Osteoblast (primary cell): ENCODE measurements at regions not wholly inside any gene's neighbourhood (a gene's known extent, or its start where the extent isn't known, plus 50 kb on each side); places are given as distances from the start of the nearest gene placed in this dataset.

ENCODE experiments used
- DNase-seq: peaks from one replicate; pipeline ENCODE4 v3.0.0; 2011; ENCODE audit warnings: low spot score, mixed read lengths; ENCODE audit not compliant: insufficient read length; ENCODE audit errors: missing footprints
- H2AFZ ChIP-seq: 2 replicates; pipeline ENCODE4 v1.6.0; 2011; ENCODE audit warnings: mild to moderate bottlenecking, low read length
- H3K27ac ChIP-seq: 2 replicates; pipeline ENCODE4 v1.5.1; 2011; ENCODE audit warnings: mild to moderate bottlenecking, low read depth, low read length, moderate library complexity
- H3K27me3 ChIP-seq: 2 replicates; pipeline ENCODE4 v1.6.0; 2012; ENCODE audit warnings: mild to moderate bottlenecking, control low read depth, inconsistent platforms, low read length, moderate library complexity; ENCODE audit not compliant: insufficient read depth
- H3K36me3 ChIP-seq: 2 replicates; pipeline ENCODE4 v1.5.1; 2011; ENCODE audit warnings: mild to moderate bottlenecking, low read length, control low read depth, moderate library complexity; ENCODE audit not compliant: insufficient read depth
- H3K4me1 ChIP-seq: 2 replicates; pipeline ENCODE4 v1.5.1; 2011; ENCODE audit warnings: mild to moderate bottlenecking, low read length, control low read depth, moderate library complexity; ENCODE audit not compliant: insufficient read depth
- H3K4me2 ChIP-seq: 2 replicates; pipeline ENCODE4 v1.6.0; 2011; ENCODE audit warnings: mild to moderate bottlenecking, low read length; ENCODE audit not compliant: insufficient read depth
- H3K4me3 ChIP-seq: fragments of 200-600 bp; sonication (generic); 3 replicates; pipeline ENCODE4 v1.5.1; 2012; ENCODE audit warnings: mild to moderate bottlenecking, low read length, inconsistent platforms; ENCODE audit not compliant: insufficient read depth
- H3K79me2 ChIP-seq: 2 replicates; pipeline ENCODE4 v1.6.0; 2012; ENCODE audit warnings: mild to moderate bottlenecking, low read length, control low read depth, inconsistent platforms; ENCODE audit not compliant: insufficient read depth
- H3K9me3 ChIP-seq: 2 replicates; pipeline ENCODE4 v1.5.1; 2011; ENCODE audit warnings: low read depth, low read length, control low read depth
- H4K20me1 ChIP-seq: 2 replicates; pipeline ENCODE4 v1.6.0; 2012; ENCODE audit warnings: mild to moderate bottlenecking, low read length, control low read depth; ENCODE audit not compliant: insufficient read depth
- CTCF ChIP-seq: IDR thresholded peaks from 2 replicates; pipeline ENCODE4 v1.5.1; 2011; ENCODE audit warnings: mild to moderate bottlenecking, low read depth, low read length, moderate library complexity; ENCODE audit errors: extremely low read depth

DNA sequence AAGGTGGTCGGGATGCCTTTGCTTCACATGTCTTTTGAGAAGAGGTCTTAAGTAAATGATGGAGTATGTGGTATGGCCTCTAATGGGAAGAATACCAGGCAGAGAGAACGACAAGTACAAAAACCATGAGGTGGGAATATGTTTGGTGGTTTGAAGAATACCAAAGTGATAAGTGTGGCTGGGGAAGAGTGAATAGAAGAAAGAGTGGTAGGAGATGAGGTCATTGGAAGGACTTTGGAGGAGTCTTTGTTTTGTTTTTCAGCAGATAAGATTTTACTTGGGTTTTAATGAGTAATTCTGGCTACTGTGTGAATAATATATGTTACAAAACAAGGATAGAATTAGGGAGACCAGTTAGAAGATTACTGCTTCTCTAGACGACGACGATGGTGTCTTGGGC, 515.4 kb downstream of the RAB38 start:
- no peak for DNase-seq
- no peak for TF ChIP-seq CTCF
- Histone ChIP-seq H3K4me2 (no peak overlapping the region), H3K27ac (no peak overlapping the region), H3K79me2 (no peaks in the 10 kb centered on the region), H3K36me3 (no peaks in the 10 kb centered on the region), H3K27me3 (no peaks in the 10 kb centered on the region), H3K4me1 (no peaks in the 10 kb centered on the region), H3K9me3 (peaks cover 3% of the 10 kb centered on the region), H2AFZ (no peak overlapping the region), H3K4me3 (no peak overlapping the region), H4K20me1 (no peaks in the 10 kb centered on the region)

- Histone ChIP-seq H3K4me1 (no peaks in the 10 kb centered on the region), H4K20me1 (no peaks in the 10 kb centered on the region), H3K79me2 (no peaks in the 10 kb centered on the region), H3K36me3 (no peaks in the 10 kb centered on the region), H3K9me3 (no peaks in the 10 kb centered on the region), H2AFZ (no peak overlapping the region), H3K4me3 (no peak overlapping the region), H3K4me2 (no peak overlapping the region), H3K27me3 (no peaks in the 10 kb centered on the region), H3K27ac (no peak overlapping the region)
- no peak for DNase-seq
- no peak for TF ChIP-seq CTCF
Observed at GRCh38 chr11:87645626-87646025, 529.6 kb downstream of the RAB38 start.

DNA sequence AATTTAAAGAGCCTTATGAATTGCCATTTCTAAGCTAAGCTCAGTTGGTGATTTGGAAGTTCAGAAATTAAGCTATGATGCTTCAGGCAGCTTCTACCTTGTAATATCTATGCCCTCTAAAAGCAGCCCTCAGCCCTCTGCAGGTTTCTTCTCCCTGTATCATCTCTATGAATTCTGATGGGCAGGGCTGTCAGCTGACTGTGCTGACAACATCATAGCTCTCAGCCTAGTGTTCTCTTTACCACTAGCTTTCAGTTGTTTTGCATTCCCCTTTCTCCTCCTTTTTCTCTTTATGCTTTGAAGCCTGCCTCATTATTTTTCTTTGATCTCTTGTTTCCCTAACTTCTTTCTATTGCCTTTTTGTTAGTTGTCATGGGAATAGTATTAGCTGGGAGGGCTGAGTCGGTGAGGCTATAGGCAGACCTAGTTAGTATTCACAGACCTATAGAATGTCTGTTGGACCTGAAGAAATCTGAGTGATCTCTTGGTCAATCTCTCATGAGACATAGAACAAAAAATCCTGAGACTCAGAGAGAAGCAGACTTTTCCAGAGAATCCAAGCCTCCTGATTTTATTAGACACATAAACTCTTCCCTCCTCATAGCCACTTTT, 535.4 kb downstream of the RAB38 start:
- TF ChIP-seq CTCF = no peak
- H3K4me2 ChIP-seq = no peak overlapping the region
- no peaks in the 10 kb centered on the region for H4K20me1 ChIP-seq
- no peaks in the 10 kb centered on the region for H3K4me1 ChIP-seq
- H3K27me3 ChIP-seq = no peaks in the 10 kb centered on the region
- H3K9me3 ChIP-seq = no peaks in the 10 kb centered on the region
- no peak overlapping the region for H2AFZ ChIP-seq
- no peak overlapping the region for H3K4me3 ChIP-seq
- DNase-seq = no peak
- H3K79me2 ChIP-seq = no peaks in the 10 kb centered on the region
- H3K36me3 ChIP-seq = no peaks in the 10 kb centered on the region
- no peak overlapping the region for H3K27ac ChIP-seq

GRCh38 chr11:87635001-87635400, 540.2 kb downstream of the RAB38 start:
- no peak for TF ChIP-seq CTCF
- Histone ChIP-seq H3K4me3 (no peak overlapping the region), H3K27me3 (no peaks in the 10 kb centered on the region), H2AFZ (no peak overlapping the region), H3K79me2 (no peaks in the 10 kb centered on the region), H3K4me1 (no peaks in the 10 kb centered on the region), H4K20me1 (no peaks in the 10 kb centered on the region), H3K4me2 (no peak overlapping the region), H3K9me3 (no peaks in the 10 kb centered on the region), H3K27ac (no peak overlapping the region), H3K36me3 (no peaks in the 10 kb centered on the region)
- no peak for DNase-seq
